HFF-Myc (cell line): ENCODE measurements at regions not wholly inside any gene's neighbourhood (a gene's known extent, or its start where the extent isn't known, plus 50 kb on each side); places are given as distances from the start of the nearest gene placed in this dataset.

Source experiments
- DNase-seq: peaks from one replicate; pipeline ENCODE4 v3.0.0-alpha.2; 2011; ENCODE audit warnings: low read depth; ENCODE audit errors: extremely low read depth
- H3K4me3 ChIP-seq: replicated peaks from 2 replicates; pipeline ENCODE4 v1.5.1; 2011; ENCODE audit warnings: low read depth, mild to moderate bottlenecking, control low read depth, low read length
- TF ChIP-seq, protein P1 (sequence below): IDR thresholded peaks from 2 replicates; pipeline ENCODE4 v1.5.1; 2012; ENCODE audit warnings: mild to moderate bottlenecking, low read depth, low read length, control low read depth; ENCODE audit errors: missing control alignments

DNA sequence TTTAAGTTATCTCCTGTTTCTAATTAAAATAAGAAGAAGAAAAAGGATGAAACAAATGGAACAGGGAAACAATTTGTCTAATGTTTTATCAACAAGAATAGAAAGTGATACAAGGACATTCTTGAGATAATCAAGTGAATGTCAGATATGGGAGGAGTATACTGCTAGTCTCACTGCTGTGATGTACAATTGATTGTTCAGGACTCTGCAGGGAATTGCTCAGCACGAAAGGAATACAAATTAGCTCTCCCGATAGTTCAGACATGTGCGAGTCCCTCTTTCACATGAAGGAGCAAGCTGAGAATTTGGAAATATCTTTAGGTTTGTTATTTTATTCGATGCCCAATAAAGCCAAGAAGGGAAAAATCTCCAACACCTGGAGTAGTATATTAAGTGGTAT, 57.3 kb upstream of the FSTL5 start:
- no peak for DNase-seq
- TF ChIP-seq, protein P1, sequence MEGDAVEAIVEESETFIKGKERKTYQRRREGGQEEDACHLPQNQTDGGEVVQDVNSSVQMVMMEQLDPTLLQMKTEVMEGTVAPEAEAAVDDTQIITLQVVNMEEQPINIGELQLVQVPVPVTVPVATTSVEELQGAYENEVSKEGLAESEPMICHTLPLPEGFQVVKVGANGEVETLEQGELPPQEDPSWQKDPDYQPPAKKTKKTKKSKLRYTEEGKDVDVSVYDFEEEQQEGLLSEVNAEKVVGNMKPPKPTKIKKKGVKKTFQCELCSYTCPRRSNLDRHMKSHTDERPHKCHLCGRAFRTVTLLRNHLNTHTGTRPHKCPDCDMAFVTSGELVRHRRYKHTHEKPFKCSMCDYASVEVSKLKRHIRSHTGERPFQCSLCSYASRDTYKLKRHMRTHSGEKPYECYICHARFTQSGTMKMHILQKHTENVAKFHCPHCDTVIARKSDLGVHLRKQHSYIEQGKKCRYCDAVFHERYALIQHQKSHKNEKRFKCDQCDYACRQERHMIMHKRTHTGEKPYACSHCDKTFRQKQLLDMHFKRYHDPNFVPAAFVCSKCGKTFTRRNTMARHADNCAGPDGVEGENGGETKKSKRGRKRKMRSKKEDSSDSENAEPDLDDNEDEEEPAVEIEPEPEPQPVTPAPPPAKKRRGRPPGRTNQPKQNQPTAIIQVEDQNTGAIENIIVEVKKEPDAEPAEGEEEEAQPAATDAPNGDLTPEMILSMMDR, result no peak
- H3K4me3 ChIP-seq, result no peak overlapping the region
